GM12878 (cell line): ENCODE measurements at regions not wholly inside any gene's neighbourhood (a gene's known extent, or its start where the extent isn't known, plus 50 kb on each side); places are given as distances from the start of the nearest gene placed in this dataset.

Experiments used
- ATAC-seq: fragments of 200-7000 bp; cut with Tn5 transposase; 3 replicates; pipeline ENCODE4 v1.9.1; 2020; ENCODE audit warnings: mild to moderate bottlenecking, moderate library complexity
- BruUV-seq: library from RNA; stranded (reverse); fragments of 400-500 nt; replicated peaks from 2 replicates; lab custom pipeline; 2021; lab: Mats Ljungman, UMichigan
- CTCF ChIA-PET: fragments of 300-600 bp; sonication (Branson Sonifier 250); formaldehyde crosslinking; extraction: SDS; loops from one replicate; lab custom pipeline; 2021; ENCODE audit warnings: inconsistent platforms; lab: Yijun Ruan, JAX
- POLR2A ChIA-PET: fragments of 350-600 bp; formaldehyde crosslinking; extraction: SDS; loops from one replicate; lab custom pipeline; 2021; ENCODE audit warnings: inconsistent platforms; lab: Charles Lee
- RAD21 ChIA-PET: fragments of 300-600 bp; sonication (Branson Sonifier 250); formaldehyde crosslinking; loops from one replicate; lab custom pipeline; 2023; ENCODE audit warnings: antibody characterized with exemption; ENCODE audit not compliant: unreplicated experiment; lab: Charles Lee
- SMC1A ChIA-PET: fragments of 300-600 bp; sonication (Branson Sonifier 250); formaldehyde crosslinking; loops from one replicate; lab custom pipeline; 2023; ENCODE audit not compliant: unreplicated experiment, uncharacterized antibody; lab: Charles Lee
- DNase-seq: peaks from one replicate; pipeline ENCODE4 v3.0.0-alpha.2; 2011; ENCODE audit warnings: low read depth, low spot score
- FAIRE-seq: peaks from 3 replicates; lab custom pipeline; 2011; peaks lifted over from hg19 to GRCh38; lab: Jason Lieb, UNC
- H2AFZ ChIP-seq: 2 replicates; pipeline ENCODE4 v1.6.0; 2011; ENCODE audit warnings: low read depth, low read length, control low read depth; ENCODE audit not compliant: control insufficient read depth
- H3K27ac ChIP-seq: 2 replicates; pipeline ENCODE4 v1.5.1; 2011; ENCODE audit warnings: control low read depth; ENCODE audit not compliant: control insufficient read depth, insufficient read depth
- H3K27me3 ChIP-seq, 2 experiments: replicated peaks in 1 of 2; 2 replicates each; pipeline versions ENCODE4 v1.6.0 to v1.6.1; 2011; ENCODE audit warnings: low read length in 1 of 2; ENCODE audit not compliant: control insufficient read depth in 2 of 2, insufficient read depth in 2 of 2
- H3K36me3 ChIP-seq, 2 experiments: 2 replicates each; pipeline ENCODE4 v1.5.1; 2011; ENCODE audit warnings: low read length in 1 of 2; ENCODE audit not compliant: control insufficient read depth in 2 of 2, insufficient read depth in 2 of 2
- H3K4me1 ChIP-seq: 2 replicates; pipeline ENCODE4 v1.6.1; 2011; ENCODE audit warnings: mild to moderate bottlenecking, low read length, moderate library complexity, mixed read lengths; ENCODE audit not compliant: control insufficient read depth, insufficient read depth
- H3K4me2 ChIP-seq: 2 replicates; pipeline ENCODE4 v1.6.0; 2011; ENCODE audit warnings: control low read depth; ENCODE audit not compliant: control insufficient read depth, insufficient read depth
- H3K4me3 ChIP-seq: fragments of 200-600 bp; sonication (generic); 2 replicates; pipeline ENCODE4 v1.5.1; 2016
- H3K79me2 ChIP-seq: 2 replicates; pipeline ENCODE4 v1.6.0; 2011; ENCODE audit warnings: low read length; ENCODE audit not compliant: control insufficient read depth, insufficient read depth
- H3K9ac ChIP-seq: 2 replicates; pipeline ENCODE4 v1.8.0; 2011; ENCODE audit warnings: low read length, control low read depth, mixed read lengths; ENCODE audit not compliant: control insufficient read depth, insufficient read depth
- H3K9me3 ChIP-seq: replicated peaks from 3 replicates; pipeline ENCODE4 v1.5.1; 2011; ENCODE audit warnings: mild to moderate bottlenecking, low read length; ENCODE audit not compliant: control insufficient read depth, insufficient read depth
- H4K20me1 ChIP-seq: 2 replicates; pipeline ENCODE4 v1.6.0; 2011; ENCODE audit not compliant: control insufficient read depth, insufficient read depth
- BRCA1 ChIP-seq: IDR thresholded peaks from 2 replicates; pipeline ENCODE4 v1.6.1; 2011; ENCODE audit warnings: low read depth, low read length, improper control_type of control experiment
- E2F4 ChIP-seq: IDR thresholded peaks from 2 replicates; pipeline ENCODE4 v1.6.1; 2012; ENCODE audit warnings: low read depth, low read length, improper control_type of control experiment
- EZH2 ChIP-seq: IDR thresholded peaks from 2 replicates; pipeline ENCODE4 v1.6.1; 2012; ENCODE audit warnings: low read depth, mild to moderate bottlenecking, control low read depth, inconsistent platforms, low read length, borderline replicate concordance; ENCODE audit not compliant: control insufficient read depth
- HDGF ChIP-seq: fragments of 450-650 bp; IDR thresholded peaks from 2 replicates; pipeline ENCODE4 v1.6.1; 2016; ENCODE audit warnings: antibody characterized with exemption
- MTA2 ChIP-seq: fragments of 450-650 bp; IDR thresholded peaks from 2 replicates; pipeline ENCODE4 v1.6.1; 2016; ENCODE audit warnings: low read depth, mild to moderate bottlenecking, moderate library complexity
- MYC ChIP-seq: IDR thresholded peaks from 2 replicates; pipeline ENCODE4 v1.6.1; 2011; ENCODE audit warnings: mild to moderate bottlenecking, low read length, moderate library complexity, inconsistent platforms; ENCODE audit not compliant: insufficient read depth, insufficient replicate concordance, insufficient read length, severe bottlenecking
- NR2C1 ChIP-seq: fragments of 450-650 bp; IDR thresholded peaks from 2 replicates; pipeline ENCODE4 v1.6.1; 2017; ENCODE audit warnings: antibody characterized with exemption, mild to moderate bottlenecking, moderate library complexity
- RAD21 ChIP-seq: IDR thresholded peaks from 2 replicates; pipeline ENCODE4 v1.6.1; 2011; ENCODE audit warnings: mild to moderate bottlenecking, low read depth, low read length, moderate library complexity; ENCODE audit not compliant: insufficient read depth
- RAD51 ChIP-seq: fragments of 450-650 bp; IDR thresholded peaks from 2 replicates; pipeline ENCODE4 v1.6.1; 2016; ENCODE audit warnings: moderate library complexity, mild to moderate bottlenecking, inconsistent platforms
- SIX5 ChIP-seq: IDR thresholded peaks from 2 replicates; pipeline ENCODE4 v1.6.1; 2011; ENCODE audit warnings: mild to moderate bottlenecking, low read depth, low read length, moderate library complexity; ENCODE audit not compliant: severe bottlenecking
- SMARCA5 ChIP-seq: fragments of 450-650 bp; IDR thresholded peaks from 2 replicates; pipeline ENCODE4 v1.6.1; 2017; ENCODE audit warnings: mild to moderate bottlenecking
- TCF3 ChIP-seq: IDR thresholded peaks from 2 replicates; pipeline ENCODE4 v1.6.1; 2012; ENCODE audit warnings: low read depth, mild to moderate bottlenecking, low read length, borderline replicate concordance; ENCODE audit not compliant: insufficient read depth
- ZNF592 ChIP-seq: fragments of 450-650 bp; IDR thresholded peaks from 2 replicates; pipeline ENCODE4 v1.6.1; 2017; ENCODE audit warnings: mild to moderate bottlenecking, moderate library complexity
- WGBS: methylation state at CpG from one replicate; pipeline ENCODE4 v1.1.6; 2016; ENCODE audit warnings: low lambda C conversion rate; ENCODE audit not compliant: insufficient replicate concordance, insufficient coverage; ENCODE audit errors: missing lambda C conversion rate; 5-methylcytosine and 5-hydroxymethylcytosine counted together
- in situ Hi-C: fragments of 300-500 bp; cut with MboI; formaldehyde crosslinking; loops from 9 replicates; pipeline ENCODE4 v1.14.3; 2018; ENCODE audit warnings: mixed read lengths
- intact Hi-C: fragments of 100-400 bp; cut with micrococcal nuclease; formaldehyde crosslinking; loops from one replicate; pipeline ENCODE4 v1.14.2; 2022; ENCODE audit not compliant: unreplicated experiment
- TF ChIP-seq, protein P1 (sequence below): fragments of 450-650 bp; formaldehyde crosslinking; IDR thresholded peaks from 2 replicates; pipeline ENCODE4 v1.5.0; 2022; ENCODE audit warnings: mild to moderate bottlenecking, missing genetic modification characterization
- TF ChIP-seq, protein P2 (sequence below): IDR thresholded peaks from 2 replicates; pipeline ENCODE4 v1.6.1; 2011; ENCODE audit warnings: borderline replicate concordance, low read depth, mild to moderate bottlenecking, moderate library complexity, low read length; ENCODE audit not compliant: insufficient read depth, poor library complexity, severe bottlenecking

- Histone ChIP-seq H3K36me3 (no peaks in the 10 kb centered on the region), H3K27me3 (no peaks in the 10 kb centered on the region), H3K9me3 (no peaks in the 10 kb centered on the region), H3K4me1 (no peaks in the 10 kb centered on the region), H2AFZ (no peak overlapping the region), H3K79me2 (no peaks in the 10 kb centered on the region), H4K20me1 (no peaks in the 10 kb centered on the region), H3K9ac (no peak overlapping the region), H3K4me3 (no peak overlapping the region), H3K27ac (no peak overlapping the region), H3K4me2 (no peak overlapping the region)
- intact Hi-C loops: no loop called here
- POLR2A ChIA-PET: no interaction called here
- CTCF ChIA-PET: no interaction called here
- WGBS: 50% methylated on average over 2 of the region's 2 CpGs
- FAIRE-seq (no peak), ATAC-seq (no peak), DNase-seq (no peak)
- RAD21 ChIA-PET: no interaction called here
- in situ Hi-C loops: no loop called here
- SMC1A ChIA-PET: interaction anchor here (0.7 kb wide), 1 partner anchor 30 kb away, joined by 3 read pairs; no protein-coding TSS in a partner anchor
- BruUV-seq: no TSS peak
- TF ChIP-seq RAD51 (no peak), EZH2 (no peak), E2F4 (no peak), TCF3 (no peak), MTA2 (no peak), MYC (no peak), ZNF592 (no peak), SMARCA5 (no peak), SIX5 (no peak), NR2C1 (no peak), RAD21 (no peak), BRCA1 (no peak), HDGF (no peak)
- TF ChIP-seq, protein P1, sequence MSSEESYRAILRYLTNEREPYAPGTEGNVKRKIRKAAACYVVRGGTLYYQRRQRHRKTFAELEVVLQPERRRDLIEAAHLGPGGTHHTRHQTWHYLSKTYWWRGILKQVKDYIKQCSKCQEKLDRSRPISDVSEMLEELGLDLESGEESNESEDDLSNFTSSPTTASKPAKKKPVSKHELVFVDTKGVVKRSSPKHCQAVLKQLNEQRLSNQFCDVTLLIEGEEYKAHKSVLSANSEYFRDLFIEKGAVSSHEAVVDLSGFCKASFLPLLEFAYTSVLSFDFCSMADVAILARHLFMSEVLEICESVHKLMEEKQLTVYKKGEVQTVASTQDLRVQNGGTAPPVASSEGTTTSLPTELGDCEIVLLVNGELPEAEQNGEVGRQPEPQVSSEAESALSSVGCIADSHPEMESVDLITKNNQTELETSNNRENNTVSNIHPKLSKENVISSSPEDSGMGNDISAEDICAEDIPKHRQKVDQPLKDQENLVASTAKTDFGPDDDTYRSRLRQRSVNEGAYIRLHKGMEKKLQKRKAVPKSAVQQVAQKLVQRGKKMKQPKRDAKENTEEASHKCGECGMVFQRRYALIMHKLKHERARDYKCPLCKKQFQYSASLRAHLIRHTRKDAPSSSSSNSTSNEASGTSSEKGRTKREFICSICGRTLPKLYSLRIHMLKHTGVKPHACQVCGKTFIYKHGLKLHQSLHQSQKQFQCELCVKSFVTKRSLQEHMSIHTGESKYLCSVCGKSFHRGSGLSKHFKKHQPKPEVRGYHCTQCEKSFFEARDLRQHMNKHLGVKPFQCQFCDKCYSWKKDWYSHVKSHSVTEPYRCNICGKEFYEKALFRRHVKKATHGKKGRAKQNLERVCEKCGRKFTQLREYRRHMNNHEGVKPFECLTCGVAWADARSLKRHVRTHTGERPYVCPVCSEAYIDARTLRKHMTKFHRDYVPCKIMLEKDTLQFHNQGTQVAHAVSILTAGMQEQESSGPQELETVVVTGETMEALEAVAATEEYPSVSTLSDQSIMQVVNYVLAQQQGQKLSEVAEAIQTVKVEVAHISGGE: no peak
- TF ChIP-seq, protein P2, sequence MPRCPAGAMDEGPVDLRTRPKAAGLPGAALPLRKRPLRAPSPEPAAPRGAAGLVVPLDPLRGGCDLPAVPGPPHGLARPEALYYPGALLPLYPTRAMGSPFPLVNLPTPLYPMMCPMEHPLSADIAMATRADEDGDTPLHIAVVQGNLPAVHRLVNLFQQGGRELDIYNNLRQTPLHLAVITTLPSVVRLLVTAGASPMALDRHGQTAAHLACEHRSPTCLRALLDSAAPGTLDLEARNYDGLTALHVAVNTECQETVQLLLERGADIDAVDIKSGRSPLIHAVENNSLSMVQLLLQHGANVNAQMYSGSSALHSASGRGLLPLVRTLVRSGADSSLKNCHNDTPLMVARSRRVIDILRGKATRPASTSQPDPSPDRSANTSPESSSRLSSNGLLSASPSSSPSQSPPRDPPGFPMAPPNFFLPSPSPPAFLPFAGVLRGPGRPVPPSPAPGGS: no peak
Observed at GRCh38 chr11:42620796-42621195, 691.0 kb upstream of the API5 start.
